Sigmoid colon (tissue), 4 donors: ENCODE measurements at regions not wholly inside any gene's neighbourhood (a gene's known extent, or its start where the extent isn't known, plus 50 kb on each side); places are given as distances from the start of the nearest gene placed in this dataset.

Experiments
- CTCF ChIP-seq, 4 experiments: fragments of 450-650 bp in 3 of 4; fragments of 200-600 bp in 1 of 4; IDR thresholded peaks; one replicate each; pipeline ENCODE4 v1.5.1; 2016 to 2019; ENCODE audit warnings: antibody characterized with exemption in 4 of 4, mild to moderate bottlenecking in 3 of 4, moderate library complexity in 2 of 4
- EP300 ChIP-seq, 4 donors: sonication (generic); formaldehyde crosslinking; IDR thresholded peaks; one replicate each; pipeline ENCODE4 v1.6.1; 2017; ENCODE audit warnings: antibody characterized with exemption in 4 of 4
- POLR2AphosphoS5 ChIP-seq, 4 donors: sonication (generic); formaldehyde crosslinking; IDR thresholded peaks; one replicate each; pipeline ENCODE4 v1.6.1; 2017; ENCODE audit warnings: antibody characterized with exemption in 4 of 4

GRCh38 chr5:30581198-30581935 lies 612.1 kb upstream of the CDH6 start:
- TF ChIP-seq CTCF (IDR thresholded peaks at IDR 0.05) = no peak
- TF ChIP-seq POLR2AphosphoS5 (IDR thresholded peaks at IDR 0.05) = no peak
- TF ChIP-seq EP300 (IDR thresholded peaks at IDR 0.05) = no peak
